Skin of body (tissue), 1 donor: ENCODE measurements at regions not wholly inside any gene's neighbourhood (a gene's known extent, or its start where the extent isn't known, plus 50 kb on each side); places are given as distances from the start of the nearest gene placed in this dataset.
"Not testable (repeated sequence)": the region's sequence is repeated elsewhere in the genome, so short reads cannot be mapped to it uniquely, and the experiment has no call there.

Experiments
- DNase-seq: peaks from one replicate; lab custom pipeline; 2025; lab: John Stamatoyannopoulos, UW

DNA sequence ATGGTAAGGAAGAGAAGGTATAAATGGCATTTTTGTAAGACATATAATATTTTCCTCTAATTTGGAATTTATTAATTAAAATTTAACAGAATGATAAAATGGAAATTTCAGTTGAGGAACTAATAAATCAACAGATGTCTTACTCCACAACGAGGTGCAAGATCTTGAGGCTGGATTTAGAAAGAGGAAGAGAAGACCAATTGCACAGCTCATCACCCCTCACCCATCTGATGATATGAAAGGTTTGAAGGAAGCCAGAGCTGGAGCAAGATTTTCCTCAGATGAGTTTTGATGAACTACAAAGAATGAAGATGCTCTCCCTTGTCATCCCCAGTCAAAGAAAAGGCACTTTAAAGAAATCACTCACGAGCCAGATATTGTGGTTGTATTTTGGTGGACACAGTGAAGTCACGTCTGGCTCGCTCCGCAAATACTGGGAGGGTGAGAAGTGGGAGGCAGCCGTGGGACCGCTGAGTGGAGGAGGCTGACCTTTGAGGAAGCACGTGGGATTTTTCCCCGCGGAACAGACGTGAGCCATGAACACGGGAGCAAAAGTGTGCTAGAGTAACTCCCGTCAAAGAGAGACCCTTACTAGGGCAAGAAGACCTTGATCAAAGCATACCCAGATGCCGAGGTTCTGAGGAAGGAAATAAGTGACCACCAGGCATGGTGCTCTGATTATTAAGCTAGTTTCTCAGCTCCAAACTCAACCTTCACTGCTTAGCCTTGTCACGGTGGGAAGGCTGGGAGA is 511.4 kb downstream of the RNF144A start:
- DNase-seq, result no peak

DNA sequence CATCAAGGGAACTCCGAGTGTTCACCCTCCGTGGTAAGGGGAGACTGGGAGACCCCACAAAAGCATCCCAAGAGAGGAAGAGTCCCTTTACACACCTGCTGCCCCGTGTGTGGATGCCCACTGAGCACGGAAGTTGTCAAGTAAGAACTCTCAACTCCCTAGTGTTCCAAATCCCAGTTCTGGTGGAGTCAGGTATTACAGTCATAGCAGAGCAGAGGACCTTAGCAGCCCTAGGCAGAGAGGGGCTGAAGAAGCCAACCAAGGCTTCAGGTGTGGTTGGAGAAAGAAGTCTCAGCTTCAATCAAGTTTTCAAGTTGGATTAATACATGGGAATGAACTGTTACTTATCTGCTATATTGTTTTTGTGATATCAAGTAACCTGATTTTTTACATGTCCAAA is 512.5 kb downstream of the RNF144A start:
- no peak for DNase-seq

DNA sequence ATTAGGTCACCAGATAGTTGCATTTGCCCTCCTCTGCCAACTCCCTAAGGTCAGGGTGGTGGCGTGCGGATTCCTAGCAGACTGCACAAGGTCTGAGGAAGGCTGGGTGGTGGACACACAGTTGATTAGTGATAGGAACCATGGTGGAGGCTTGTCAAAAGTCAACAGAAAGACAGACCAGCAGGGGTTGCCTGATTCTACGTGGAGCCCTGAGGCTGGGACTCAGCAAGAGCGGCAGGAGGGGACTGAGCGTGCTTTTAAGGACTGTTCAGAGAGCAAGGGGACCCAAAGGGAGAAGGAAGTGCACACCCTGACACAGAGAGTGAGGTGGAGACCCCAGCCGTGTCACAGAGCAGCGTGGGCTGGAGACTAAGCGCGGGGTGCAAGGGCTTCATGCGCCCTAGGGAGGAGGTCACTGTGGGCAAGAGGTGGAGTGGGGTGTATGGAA is 513.2 kb downstream of the RNF144A start:
- no peak for DNase-seq

DNA sequence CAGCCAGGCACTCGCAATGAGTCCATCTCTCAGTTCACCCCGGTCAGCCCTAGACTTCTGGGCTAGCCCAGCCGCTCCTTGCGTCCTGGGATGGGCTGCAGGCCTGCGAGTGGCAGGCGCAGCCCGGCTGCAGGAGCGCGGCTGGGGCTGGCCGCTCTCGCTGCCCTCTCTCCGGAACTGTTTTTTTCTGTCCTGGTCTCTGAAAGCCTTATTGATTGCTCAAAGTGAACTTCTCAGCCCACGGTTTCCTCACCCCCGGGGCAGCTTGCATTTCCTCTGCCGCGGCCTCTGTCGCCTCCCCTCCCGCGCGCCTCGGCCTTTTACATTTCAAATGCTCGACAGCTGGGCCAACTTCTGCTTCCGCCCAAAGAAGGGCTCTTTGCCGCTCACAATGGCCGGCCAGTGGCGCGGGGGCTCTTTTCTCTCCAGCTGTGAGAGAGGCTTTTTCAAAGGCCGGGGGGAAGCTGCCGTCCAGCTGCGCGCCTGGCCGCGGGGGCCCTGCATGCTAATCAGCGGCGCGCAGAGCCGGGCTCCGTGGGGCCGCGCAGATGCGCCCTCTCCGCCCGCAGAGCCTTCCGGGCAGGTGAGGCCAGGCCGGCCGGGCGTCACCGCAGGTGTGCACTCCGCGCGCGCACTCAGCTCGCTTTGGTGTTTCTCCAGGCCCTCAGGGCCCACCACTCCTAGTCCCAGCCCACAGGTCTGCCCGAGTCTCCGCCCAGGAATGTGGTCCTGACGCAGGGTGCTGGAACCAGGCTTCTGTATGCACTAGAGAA is 513.8 kb downstream of the RNF144A start:
- DNase-seq, result no peak

DNA sequence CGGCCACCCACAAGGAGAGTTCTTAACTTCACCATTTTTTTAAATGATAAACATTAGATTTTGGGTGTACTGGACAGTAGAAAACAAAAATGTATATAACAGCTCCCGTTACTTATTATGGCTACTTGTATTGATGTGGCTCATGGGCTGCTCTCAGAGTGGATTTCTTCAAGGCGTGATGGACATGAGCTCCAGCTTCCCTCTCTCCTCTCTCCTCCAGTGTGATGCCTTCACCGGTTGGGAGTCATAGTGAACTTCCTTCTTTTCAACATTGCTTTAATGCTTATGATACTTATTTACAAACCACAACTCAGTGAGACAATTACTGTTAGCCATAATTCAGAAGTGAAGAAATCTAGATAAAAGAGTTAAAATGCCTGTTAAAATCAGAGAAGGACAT is 515.2 kb downstream of the RNF144A start:
- no peak for DNase-seq

DNA sequence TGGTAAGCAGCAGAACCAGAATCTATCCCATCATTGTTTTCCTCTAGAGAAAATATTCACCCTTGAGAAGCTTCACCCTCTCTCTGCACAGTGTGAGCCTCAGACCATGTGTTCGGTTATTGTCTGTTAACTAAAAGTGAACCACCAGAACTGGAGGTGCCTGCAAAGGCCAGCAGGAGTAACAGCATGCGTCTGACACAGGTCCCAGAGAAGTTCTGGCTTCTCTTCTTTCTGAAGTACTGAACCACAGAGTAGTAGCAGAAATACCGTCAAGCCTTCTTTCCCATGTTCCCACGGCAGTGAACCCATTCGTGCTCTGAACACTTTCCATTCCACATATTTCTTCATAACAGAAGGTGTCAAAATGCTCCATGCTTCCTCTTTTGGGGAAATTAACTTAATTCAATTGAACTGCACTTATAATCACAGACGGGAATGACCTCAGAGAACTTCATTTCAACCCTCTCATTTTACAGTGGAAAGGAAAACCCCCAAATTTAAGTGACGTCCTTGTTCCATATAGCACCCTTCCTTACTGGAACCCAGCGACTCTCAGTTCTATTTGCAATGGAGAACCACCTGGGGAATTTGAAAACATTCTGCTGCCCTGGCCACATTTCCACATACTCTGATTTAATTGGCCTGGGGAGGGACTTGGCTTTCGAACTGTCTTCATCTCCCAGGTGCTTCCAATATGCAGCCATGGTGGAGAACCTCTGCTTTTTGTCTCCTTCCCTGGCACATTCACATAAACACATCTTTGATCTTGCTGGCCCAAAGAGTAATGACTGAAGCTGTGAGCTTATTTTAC is 519.1 kb downstream of the RNF144A start:
- DNase-seq, result no peak

DNA sequence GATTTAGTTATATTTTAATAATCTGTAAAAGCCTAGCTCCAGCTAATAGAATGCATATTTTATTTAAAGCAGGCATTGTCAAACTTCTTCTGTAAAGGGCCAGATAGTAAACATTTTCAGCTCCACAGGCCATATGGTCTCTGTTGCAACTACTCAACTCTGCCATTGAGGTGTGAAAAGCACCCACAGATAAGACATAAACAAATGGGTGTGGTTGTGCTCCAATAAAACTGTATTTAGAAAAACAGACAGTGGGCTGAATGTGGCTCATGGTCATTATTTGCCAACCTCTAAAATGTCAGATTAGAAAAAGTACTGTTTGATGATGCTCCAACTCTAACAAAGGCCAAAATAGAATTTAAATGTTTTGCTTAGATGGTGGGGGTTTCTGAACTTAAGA is 519.9 kb downstream of the RNF144A start:
- DNase-seq, result no peak

DNA sequence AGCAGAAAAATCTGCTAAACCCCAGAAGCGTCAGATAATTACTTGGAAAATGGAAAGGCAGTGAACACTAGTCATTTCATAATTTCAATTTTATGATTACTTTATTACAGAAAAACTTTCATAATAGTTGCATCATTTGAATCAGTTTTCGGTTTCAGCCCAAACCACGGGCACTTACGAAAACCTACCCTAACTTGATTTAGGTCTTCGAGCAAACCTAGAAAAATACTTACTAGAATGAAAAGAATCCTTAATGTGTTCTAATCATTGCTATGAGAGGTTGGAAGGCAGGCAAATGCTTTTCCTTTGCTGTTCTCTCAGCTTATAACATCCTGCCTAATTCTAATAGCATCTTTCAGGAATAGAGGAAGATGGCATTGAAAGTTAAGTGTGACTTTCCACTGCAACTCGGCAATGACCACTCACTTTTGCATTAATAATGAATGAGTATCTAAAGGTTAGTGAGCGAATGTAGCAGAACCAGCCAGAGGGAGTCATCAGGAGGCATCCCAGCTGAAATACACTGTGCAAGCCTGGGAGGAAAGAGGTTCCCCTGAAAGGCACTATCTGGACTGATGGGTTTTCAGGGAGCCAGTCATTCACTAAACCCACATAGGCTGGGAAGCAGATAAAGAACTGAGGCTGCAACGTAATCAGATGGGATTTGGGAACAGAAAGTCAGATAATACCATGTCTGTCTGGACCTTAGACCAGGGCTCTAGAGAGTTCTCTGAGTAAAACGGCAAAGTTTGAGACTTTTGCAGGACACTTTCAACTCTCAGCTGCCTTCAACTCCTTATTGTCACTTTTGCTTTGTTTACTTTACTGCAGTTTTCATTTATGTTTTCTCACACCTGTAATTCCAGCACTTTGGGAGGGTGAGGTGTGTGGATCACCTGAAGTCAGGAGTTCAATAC is 520.8 kb downstream of the RNF144A start:
- no peak for DNase-seq

DNA sequence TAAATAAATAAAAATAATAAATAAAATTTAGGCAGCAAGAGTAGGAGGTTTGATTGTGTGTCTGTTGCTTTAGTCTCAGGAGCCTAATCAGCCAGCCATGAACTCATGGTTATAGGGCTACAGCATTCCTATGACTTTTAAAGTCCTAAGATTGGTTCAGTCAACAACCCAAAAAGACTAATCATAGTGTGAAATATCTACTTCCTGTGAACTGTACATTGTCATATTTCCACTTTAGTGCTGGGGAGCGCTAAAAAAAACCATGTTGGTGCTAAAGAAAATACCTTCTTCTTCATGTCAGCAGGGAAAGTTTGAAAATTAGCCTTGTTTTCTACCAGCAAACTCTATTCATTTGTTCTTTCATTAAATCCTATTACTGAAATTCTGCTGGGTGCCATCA is 521.6 kb downstream of the RNF144A start:
- no peak for DNase-seq

DNA sequence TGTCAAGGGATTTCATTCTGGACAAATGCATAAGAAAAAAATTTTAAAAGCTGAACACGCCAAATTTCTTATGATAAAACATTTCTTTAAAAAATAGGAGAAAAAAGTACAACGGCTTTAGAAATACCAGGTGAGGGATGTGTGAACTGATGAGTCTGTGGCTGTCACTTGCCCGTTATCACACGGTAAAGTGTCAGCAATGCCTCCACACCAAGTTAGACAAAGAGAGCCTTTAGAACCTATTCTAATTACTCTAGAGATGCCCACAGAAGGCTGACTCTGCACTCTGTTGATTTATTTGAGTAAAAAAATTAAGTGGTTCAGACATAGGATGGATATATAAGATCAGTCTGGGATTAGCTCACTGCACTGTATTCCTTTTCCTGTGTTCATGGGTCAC is 523.8 kb downstream of the RNF144A start:
- DNase-seq, result no peak

DNA sequence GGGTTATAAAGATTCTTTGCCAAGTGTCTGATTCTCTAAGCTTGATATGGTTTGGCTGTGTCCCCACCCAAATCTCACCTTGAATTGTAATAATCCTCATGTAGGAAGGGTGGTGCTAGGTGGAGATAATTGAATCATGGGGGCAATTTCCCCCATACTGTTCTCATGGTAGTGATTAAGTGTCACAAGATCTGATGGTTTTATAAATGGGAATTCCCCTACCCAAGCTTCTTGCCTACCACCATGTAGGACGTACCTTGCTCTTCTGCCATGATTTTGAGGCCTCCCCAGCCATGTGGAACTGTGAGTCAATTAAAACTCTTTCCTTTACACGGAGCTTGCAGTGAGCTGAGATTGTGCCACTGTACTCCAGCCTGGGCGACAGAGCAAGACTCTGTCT is 524.6 kb downstream of the RNF144A start:
- DNase-seq, result not testable (repeated sequence)

DNA sequence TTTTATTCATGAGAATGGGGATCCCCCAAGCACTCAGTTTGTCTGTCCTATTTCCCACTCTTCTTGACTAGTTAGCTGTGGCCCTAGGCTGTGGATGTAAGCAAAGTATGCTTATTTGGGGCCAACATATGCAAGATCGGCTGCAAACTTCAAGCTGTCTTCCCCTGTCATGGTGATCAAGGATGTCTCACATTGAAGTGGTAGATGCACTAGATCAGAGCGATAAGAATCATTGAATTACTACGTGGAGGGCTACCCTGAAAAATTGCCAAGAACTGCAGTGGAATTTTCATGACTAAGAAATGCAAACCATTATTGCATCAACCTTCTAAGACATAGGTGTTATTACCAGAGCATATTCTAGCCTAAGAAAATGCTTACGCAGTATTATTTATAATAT is 527.4 kb downstream of the RNF144A start:
- no peak for DNase-seq

DNA sequence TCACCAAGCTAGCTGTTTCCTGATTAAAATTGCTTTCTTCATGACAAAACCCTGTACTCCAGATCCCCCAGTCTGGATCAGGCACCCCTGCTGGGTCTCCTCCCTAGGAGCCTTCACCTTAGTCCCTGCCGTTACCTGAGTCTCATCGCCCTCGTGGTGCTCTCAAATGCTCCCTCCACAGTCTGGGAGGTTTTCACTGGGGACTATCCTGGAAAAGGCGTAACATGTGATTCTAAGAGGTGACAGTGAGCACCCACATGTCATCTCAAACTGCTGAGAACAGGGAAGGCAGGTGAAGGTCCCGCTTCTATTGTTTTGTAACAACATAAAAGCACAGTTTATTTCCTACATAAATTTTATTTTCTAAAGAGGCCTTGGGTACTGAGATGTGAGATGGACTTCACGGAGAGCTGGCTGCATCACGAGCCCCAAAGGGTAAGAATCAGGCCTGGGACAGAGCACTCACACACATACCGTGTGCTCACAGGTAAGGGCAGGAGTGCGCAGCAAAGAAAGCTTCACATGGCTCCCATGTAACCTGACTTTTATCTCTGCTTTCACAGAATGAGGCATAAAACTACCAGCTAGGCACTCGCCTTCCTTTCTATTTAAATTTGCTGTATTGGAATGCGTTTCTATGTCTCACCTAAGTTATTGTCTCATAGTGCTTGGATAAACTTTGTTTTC is 531.5 kb downstream of the RNF144A start:
- no peak for DNase-seq

DNA sequence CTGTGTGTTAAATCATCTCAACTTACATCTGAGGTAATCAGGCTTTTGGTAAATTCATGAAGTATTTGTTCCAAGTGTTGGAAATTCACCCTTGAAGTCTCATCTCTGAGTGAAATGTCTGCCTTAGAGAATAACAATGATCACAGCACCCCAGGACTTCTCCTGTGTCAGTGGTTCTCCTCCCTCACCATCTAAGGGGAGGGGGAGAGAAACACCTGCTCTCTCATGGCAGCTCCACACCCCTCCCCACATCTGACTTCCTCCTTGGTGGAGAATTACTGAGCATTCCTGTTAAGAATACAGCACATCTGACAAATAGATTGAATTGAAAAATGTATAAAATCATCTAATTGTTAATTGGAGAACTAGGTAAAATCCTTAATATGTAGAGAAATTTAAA is 532.1 kb downstream of the RNF144A start:
- DNase-seq, result no peak

DNA sequence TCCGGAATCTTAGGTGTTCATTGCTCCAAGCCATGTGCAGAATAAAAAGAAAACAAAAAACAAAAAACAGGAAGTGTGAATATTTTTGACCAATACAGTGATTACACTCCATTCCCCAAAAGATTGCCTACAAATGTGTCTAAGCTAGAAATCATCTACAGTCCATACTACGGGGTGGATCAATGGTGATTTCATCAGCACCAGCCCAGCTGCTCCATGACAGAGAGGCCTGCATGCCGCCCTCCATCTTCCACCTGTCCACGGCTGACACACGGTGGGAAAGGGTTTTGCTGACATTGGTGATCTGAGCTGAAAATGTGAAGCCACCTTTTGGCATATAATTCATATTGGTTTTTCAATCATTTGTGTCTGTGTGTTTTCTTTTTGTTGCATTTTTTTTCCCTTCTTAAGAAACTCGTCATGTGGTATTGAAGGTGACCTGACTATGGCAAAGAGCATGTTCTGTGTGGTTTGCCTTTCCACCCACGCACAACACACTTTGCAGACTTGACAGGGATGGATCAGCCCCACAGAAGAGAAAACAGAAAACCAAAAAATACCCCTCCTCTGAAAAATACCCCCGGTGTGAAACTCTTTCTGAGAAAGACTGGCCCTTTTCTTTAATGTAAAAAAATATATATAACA is 533.1 kb downstream of the RNF144A start:
- DNase-seq, result no peak

DNA sequence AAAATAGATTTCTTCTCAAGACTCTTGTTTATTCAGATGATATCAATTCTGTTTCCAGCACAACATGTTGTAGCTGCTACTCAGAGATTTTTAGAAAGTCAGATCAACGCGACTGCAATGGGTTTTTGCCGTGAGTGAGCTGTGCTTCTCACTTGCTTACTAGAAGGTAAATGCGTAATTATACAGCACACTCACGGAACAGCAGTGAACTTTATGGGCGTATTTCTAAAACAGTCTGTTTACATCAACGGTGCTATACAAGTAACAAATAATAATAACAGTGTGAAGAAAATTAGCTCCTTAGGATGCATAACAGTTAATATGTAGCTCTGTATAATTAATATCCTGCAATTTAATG is 533.6 kb downstream of the RNF144A start:
- no peak for DNase-seq

DNA sequence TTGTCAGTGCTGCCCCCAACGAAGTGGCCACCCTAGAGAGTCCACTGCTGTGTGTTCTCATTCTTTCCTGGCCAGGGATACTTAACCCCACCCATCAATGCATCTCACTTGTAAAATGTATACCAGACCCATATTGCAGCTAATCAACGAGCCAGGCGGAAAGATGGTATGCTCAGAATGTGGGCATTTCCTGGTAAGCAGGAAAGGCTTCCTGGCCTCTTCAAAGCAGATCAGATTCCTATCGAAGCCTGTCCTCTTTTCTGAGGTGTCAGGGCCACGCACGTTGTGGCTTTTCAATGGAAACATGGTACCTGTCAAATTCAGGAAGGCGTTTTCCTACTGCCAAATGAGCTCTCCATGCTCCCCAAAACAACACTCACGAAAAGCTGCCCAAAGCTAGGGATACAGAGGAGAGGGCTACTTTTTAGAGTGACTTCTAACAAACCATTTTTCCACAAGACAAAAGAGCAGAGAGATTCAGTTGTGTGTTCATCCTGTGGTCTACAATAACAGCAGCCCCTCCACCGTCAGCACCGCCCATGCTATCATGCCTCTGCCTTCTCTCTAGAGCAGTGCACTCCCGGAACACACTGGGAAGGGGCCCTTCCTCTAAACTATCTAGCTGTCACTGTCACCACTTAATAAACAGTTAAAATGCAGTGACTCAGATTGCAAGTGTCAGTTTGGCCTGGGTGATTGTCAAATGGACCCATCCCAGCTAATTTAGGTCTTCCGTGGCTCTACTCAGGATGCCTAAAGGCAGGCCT is 535.1 kb downstream of the RNF144A start:
- DNase-seq, result no peak

DNA sequence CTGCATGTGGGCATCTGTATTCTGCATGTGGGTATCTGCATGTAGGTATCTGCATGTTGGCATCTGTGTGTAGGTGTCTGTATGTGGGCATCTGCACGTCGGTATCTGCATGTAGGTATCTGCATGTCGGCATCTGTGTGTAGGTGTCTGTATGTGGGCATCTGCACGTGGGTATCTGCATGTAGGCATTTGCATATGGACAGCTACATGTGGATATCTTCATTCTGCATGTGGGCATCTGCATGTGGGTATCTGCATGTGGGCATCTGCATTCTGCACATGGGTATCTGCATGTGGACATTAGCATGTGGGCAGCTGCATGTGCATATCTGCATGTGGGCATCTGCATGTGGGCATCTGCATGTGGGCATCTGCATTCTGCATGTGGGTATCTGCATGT is 537.4 kb downstream of the RNF144A start:
- no peak for DNase-seq

DNA sequence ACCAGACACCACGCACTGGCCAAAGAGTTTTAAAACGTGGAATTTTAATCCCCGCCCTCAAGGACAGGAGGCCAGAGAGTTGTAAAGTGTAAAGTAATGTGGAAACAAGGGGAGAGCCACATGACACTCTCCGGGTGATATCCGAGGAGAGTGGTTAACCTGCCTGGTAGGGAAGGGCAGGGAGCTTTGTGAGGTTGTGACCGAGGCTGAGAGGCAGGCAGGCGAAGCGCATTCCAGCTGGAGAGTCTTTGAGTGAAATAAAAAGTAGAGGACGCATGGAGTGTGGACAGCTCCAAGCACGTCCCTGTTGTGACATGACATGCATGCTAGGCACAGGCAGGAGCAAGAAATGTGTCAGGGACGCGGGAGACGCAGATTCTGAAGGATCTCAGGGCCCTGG is 539.5 kb downstream of the RNF144A start:
- no peak for DNase-seq
